Colon (tissue), 2 donors: ENCODE measurements at regions not wholly inside any gene's neighbourhood (a gene's known extent, or its start where the extent isn't known, plus 50 kb on each side); places are given as distances from the start of the nearest gene placed in this dataset.

Source experiments
- FAIRE-seq: peaks from 2 replicates; lab custom pipeline; 2012; peaks lifted over from hg19 to GRCh38; lab: Jason Lieb, UNC
- donor health status: control.
- donor health status: control.

DNA sequence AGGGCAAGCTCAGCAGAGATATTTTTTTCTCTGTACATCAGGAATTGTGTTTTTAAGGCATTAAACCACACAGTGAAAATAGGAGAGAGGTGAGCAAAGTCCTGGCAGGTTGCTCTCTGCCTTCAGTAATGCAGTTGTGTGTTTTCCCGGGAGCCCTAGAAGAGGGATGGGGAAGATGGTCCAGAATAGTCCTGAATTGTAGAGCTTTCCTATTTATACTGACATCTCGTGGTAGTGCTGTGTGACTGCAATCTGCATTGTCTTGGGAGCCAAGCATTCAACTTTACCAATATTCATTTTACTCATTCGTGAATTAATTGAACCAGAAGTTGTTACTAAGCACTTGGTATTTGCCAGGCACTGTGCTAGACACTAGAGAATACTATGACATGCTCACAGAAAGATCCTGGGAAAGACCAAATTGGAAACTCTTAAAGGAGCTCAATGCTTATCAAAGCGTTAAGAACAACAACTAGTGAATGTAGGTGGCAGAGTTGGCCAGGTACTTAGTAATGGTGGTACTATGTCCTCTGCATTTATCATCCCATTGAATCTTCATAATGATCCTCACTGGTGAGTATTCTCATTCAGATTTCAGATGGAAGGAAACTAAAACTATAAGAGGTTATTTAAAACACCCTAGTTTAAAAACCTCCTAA is 214.6 kb downstream of the TRIB2 start:
- no peak for FAIRE-seq

DNA sequence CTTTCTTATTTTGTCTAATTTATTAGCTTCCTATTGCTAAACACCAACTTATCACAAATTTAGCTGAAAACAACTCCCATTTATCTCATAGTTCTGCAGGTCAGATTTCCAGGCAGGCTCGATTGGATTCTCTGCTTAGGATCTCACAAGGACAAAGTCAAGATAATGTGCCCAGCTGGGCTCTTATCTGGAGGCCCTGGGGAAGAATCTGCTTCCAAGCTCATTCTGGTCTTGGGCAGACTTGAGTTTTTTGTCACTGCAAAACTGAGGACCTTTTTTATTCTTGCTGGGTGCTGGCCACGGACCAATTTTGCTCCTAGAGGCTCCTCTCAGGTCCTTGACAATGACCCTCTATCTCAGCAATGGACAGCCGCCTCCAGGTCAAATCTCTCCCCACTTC is 215.5 kb downstream of the TRIB2 start:
- no peak for FAIRE-seq

DNA sequence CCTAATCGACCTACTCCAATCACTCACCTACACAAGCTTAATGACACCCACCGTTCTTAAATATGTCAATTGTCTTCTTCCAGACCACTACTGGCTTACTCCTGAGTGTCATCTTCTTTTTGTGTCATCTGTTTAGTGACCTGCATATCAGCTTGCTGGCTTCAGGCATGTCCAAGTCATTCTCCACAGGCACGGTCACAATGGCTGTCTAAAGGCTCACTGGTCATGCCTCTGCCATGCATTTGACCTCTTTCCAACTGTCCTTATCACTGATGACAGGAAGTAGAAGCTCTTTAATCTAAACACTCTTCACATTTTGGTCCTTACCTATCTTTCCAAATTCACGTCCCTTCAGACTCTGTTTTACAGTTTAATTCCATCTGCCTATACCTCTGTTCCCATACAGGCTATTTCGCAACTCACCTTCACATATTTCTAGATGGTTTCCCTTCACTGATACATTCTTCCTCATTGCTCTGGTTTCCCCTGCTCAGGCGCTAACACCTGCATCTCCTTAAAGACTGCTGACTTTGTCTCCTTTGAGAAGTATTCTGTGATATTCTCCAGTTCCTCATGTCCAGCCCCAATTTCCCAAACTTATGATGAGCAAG is 217.5 kb downstream of the TRIB2 start:
- FAIRE-seq = no peak

DNA sequence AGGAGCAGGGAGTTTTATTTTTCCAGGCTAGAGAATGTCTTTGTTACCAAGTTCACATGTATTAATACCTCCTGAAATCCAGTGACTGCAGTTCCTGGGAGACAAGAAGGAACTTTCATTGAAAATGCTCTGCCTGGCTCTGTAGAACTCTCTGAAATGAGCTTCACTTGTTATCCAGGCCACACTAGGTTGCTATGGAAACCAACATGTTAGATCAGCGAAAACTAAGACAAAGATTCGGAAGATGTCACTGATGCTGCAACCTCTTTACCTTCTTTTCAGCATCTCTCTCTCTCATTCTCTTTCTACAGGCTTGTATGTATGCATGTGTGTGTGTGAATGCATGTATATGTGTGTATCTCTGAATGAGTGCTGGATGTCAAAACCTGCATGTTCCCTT is 218.5 kb downstream of the TRIB2 start:
- no peak for FAIRE-seq

DNA sequence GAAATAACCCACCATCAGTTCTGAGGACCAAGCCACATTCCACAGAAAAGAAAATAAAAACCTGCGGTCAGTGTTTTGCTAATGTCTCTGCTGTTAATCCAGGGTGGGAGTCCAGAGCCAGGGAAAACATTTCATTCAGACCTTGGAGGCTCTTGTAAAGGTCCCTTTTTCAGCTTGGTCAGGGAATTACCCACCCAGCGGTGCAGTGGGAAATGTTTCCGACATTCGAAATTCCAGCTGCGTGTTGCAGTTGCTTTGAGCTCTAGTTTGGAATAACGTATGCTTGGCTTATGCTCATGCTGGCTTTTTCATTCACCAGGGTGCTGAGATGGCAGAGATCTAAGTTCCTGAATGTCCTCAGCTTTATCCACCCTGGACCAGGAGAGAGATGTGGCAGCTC is 219.1 kb downstream of the TRIB2 start:
- no peak for FAIRE-seq

DNA sequence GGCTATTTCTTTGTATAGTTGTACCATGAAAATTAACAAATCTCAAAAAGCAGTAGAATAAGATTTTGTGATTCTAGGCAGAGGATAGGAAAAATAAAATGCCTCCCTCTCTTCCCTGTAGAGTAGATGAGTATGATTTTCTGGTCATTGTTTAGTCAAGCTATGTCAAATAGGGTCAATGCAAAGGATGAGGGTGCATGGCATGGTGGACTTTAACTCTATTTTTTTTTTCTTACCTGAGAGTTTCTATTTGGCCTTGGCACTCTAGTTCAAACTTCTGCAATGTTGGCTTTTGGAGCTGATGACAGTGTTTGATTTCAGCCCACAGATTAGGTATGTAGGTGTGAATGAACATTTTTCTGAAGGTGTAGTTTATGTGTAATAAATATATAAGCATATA is 224.5 kb downstream of the TRIB2 start:
- FAIRE-seq = no peak

DNA sequence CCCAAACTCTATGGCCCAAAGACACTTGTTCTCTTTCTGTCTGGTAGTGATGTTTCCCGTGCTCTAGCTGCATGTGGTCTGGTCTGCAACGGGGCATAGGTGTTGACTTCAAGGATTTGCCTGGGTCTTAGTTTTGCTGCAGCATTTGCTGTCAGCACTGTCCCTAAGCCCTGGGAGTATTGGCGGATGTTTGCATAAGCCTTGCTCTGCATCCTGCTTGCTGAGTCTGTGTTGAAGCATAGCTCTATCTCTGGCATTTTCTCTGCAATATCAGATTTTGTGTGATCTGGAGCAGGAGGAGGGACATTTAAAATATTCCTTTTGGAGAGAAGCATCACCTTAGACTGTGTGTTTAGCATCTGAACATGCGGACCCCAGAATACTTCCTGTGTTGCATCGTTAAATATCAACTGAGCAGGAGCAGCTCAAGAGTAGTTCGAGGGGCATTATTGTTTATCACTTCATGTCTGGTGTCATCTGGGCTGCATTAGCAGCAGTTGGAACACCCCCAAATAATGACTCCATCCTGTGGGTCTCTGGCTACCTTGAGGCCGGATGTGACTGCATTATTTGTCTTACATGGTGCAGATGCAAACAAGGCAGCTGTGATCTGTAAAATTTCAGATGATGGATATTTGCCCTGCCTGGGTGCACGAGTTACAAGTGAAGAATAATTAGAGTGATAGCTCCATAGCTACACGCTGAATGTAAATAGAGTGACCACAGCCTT is 231.7 kb downstream of the TRIB2 start:
- FAIRE-seq = no peak

DNA sequence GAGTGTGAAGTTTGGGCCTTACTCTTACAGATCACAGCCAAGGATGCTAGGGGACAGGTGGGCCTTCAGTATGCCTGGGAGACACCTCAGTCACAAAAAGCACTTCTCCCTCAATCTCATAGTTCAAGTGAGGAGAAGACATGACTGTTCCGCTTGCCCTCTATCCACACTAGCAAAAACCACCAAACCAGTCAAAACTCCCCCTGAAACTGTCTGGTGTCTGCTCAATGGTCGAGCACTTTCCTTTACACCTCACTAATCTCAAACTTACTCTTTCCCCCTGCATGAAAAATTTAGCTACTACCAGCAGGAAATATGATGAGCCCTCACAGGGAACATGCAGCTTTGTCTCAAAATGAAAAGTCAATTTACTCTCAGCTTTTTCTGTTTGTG is 232.2 kb downstream of the TRIB2 start:
- no peak for FAIRE-seq

DNA sequence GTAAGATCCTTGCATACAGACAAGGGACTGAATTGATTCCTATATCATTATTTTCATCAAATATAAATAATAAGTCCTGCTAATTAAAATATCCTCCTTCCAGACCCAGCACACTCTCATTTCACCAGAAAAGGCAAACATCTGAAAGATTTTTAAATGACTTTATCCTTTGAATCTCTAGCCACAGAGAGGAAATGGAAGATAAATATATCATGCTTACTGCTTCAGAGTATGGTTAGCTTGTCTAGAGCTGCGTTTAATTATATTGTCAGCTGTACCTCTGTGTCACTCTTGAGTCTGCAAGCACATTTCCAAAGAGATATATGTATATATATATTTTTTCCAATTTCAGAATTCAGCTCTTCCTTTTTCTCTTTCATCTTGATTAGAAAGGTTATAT is 232.7 kb downstream of the TRIB2 start:
- FAIRE-seq = no peak

DNA sequence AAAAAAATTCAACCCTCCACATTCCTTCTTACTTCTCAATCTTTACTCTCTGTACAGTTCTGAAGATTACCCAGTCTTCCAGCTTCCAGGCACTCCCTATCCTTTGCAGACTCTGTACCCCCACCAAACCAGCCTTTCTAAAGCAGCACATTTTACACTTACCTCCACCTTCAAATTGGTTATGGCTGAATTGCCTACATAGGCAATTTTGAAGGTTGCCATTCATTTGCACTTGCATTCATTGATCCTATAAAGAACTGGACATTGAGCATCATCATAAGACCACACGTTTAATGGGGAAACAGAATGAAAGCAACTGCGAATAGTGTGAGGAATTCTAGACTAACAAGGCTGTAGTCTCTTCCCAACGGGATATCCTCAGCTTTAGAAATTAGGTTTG is 233.4 kb downstream of the TRIB2 start:
- no peak for FAIRE-seq

DNA sequence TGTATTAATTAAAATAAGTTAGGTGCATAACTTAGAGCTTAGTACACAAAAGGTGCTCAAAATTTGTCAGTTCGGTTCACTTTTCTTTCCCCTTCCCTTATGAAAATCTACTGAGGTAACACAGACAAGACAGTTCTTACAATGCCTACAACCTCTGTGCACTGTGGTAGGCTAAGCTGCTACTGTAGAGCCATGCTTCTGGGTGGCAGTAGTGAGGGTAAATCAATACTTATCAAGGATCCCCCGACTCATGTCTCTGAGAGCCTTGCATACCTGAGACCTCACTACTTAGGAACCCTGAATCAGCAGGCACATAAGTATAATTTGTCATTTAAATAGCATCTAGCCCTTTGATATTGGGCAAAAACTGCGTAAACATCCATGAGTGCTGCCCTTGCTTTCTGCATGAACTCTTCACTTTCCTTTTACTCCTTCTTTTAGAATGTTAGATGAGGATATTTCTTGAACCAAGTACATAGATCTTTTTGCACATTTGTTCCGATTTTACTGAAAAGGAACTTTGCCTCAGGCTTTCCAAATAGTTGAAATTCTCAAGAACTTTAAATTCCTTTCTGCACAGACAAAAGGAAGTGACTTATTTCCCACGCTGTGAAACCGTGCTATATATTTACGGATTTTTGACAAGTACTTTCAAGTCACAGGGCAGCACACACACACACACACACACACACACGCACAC is 234.4 kb downstream of the TRIB2 start:
- no peak for FAIRE-seq

DNA sequence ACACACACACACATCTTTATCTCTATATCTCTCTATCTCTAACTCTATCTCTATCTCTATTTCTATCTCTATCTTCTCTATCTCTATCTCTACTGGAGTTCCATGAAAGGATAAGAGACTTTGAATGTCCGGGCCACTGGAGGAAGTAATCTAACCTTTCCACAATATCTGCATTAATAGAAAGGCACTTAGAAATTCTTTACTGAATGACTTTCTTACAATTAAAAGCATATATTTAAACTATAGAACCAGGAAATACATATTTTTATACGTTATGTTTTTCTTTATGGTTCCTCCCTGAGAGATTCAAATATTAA is 234.9 kb downstream of the TRIB2 start:
- FAIRE-seq = no peak

DNA sequence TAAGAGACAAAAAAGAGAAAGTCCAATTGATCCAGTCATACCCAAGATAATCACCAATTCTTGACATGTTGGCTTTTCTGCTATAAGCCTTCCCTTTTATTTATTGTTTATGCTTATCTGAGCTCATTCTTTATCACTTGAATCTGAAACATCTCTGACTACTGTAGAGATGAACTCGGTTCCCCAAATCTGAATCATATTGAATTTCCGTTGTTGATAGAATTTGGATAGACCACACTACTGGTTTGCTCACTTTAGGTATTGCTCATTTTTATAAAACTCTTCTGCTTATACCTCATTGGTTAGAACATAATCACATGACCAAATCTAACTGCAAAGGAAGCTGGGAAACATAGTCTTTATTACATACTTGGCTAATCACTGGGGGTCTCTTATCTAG is 236.9 kb downstream of the TRIB2 start:
- no peak for FAIRE-seq

DNA sequence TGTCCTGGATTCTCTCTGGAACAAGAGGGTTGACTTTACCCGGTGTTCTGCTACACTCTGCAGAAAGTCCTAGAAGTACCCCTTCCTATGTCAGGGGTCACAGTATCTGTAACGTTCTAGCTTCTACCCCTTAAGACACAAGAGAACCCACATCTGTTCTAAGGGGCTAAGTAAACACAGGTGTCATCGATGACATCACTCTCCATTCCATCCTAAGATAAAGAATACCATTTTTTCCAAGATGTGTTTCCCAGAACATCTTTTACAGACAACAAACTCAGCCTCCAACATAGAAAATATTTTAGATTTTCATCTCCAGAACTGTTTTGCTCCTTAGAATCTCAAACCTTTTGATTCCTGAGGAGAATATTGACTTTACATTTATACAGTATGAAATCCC is 239.1 kb downstream of the TRIB2 start:
- FAIRE-seq = no peak

DNA sequence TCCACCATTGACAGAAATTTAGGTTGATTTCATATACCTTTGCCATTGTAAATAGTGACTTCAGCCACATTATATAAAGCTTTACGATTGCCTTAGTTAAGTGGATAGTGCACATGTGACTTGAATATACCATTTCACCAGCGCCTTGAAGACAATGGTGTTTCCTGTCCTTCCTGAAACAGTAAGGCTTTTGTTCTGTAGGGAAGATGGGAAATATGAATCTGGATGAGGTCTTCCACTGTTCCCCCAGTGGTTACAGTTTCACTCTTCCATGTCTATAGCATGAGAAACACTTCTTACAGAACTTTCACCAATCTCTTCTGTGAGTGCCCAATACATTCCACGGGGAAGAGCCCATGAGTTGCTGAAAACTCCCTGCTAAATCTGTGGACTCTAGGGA is 240.5 kb downstream of the TRIB2 start:
- FAIRE-seq = no peak

DNA sequence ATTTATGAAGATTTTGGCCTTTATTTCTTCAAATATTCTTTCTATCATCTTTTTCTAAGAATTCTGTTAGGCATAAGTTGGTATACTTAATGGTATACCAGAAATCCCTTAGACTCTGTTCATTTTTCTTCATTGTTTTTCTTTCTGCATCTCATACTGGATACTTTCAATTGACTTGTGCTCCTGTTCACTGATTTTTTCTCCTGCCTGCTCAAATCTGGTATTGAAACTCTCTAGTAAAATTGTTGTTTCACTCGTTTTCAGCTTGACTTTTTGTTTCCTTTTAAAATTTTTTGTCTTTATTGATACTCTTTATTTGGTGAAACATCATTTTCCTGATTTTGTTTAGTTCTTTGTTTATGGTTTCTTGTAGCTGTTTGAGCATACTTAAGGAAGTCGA is 243.2 kb downstream of the TRIB2 start:
- no peak for FAIRE-seq

DNA sequence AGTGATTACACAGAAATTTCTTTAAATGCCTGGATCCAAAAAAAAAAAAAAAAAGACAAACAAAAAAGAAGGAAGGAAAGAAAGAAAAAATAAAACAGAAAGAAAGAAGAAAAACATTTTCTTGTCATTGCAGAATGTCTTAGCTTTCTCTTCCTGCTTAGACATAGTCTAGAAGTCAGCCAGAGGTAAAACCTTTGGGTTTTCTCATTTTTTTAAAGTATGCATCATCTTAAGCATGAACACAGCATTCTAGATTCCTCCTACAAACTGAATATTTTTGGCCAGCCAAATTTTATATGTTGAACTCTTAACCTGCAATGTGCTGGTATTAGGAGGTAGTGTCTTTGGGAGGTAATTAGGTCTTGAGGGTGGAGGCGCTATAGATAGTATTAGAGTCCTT is 243.9 kb downstream of the TRIB2 start:
- FAIRE-seq = no peak

DNA sequence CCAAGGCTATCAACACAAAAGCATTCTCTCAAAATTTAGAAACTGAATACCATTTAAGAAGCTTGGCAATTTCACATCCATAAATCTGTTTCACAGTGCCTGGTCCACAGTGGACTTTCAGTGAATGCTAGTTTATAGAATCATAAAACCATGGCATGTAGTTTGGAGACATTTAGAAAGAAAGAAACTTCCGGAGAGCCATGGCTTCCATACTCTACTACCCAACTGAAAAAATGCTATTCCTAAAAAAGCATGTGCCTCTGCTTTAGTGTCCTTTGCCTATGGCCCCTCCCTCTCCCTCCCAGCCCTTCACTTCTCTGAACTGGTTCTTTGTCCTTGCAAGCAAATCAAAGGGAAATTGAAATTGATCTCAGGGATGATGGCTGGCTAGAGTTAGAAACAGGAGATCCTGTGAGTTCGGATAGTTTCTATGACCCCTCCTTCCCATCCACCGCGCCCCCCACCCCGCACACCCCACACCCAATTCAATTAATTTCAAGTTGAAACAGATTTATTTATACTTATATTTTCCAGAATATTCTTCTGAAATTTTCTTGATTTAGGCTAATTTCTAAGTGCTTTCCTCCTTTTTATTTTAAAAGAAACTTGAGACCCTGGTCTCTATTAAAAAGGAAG is 248.3 kb downstream of the TRIB2 start:
- no peak for FAIRE-seq

DNA sequence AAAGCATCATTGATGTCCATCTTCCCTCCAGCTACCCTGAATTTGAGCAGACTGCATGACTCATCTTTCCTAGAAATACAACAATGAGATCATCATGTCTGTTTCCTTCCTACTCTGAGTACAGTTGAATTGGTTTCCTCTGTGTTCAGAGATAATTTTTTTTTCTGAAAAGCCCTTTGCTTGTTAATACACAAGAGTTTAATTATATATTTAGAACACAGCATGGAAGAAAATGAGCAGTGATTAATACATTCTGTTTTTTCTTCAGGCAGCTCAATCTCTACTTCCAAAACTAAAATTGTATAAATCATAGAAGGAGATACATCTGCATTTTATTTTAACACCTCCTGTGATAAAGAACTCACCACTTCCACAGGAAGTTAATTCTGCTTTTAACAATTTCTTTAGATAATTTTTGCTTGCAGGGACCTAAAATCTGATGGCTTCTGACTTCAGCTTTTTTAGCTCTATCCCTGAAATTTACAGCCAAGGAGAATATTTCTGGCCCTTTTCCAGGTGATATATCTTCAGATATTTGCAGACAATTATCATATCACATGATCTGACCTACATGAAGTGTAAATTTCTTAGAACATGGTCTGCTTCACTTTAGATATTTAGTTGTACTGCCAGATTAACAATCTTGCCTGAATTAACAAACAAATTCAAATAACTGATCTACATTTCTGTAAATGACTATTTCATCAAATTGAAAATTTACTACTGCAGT is 249.0 kb downstream of the TRIB2 start:
- FAIRE-seq = no peak

DNA sequence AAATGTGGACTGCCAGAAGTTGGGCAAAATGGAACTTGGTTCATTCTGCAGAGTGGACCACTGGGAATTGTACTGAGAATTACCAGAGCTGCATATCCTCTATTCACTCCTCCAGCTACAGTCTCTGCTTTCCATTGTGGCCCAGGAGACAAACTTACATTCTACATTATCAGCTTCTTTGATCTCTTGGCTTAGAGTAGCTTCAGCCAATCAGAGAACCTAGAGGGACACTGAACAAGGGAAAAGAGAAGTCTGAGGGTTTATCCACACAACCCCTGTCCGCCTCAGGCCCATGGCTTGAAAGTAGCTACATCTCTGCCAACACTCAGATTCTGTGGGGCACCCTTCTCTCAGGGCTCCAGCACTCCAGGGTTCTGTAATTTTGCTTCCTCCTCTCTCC is 251.1 kb downstream of the TRIB2 start:
- no peak for FAIRE-seq

DNA sequence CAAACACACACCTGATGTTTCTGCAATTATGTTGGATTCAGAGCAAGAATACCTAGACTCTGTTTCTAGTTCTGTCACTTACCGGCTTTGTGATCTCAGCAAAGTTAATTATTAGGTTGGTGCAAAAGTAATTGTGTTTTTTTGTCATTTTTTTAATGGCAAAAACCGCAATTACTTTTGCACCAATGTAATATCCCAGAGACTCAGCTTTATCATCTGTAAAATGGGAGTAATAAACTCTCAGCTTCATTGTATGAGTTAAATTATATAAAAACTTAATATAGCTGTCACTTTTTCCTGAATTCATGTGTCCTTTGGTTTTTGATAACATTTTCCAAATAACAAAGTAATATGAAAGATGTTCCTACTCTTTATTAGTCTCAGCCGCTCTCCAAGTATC is 251.7 kb downstream of the TRIB2 start:
- no peak for FAIRE-seq

DNA sequence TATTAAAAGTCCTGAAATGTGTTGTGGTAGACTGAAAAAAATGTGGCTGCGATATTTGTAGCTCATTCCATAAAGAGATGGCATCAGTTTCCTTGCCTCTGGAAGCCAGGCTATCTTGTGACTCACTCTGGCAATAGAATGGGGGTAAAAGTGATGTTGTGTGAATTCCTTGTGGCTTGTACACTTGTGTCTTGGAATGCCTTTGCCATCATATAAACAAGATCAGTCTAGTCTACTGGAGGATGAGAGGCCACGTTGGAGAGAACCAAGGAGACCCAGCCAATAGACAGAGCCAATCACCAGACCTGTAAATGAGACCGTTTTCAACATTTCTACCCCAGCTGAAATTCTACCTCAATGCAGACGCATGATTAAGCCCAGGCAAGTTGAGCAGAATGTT is 254.1 kb downstream of the TRIB2 start:
- no peak for FAIRE-seq
